ENCODE measurements at regions not wholly inside any gene's neighbourhood (a gene's known extent, or its start where the extent isn't known, plus 50 kb on each side); places are given as distances from the start of the nearest gene placed in this dataset.

DNA sequence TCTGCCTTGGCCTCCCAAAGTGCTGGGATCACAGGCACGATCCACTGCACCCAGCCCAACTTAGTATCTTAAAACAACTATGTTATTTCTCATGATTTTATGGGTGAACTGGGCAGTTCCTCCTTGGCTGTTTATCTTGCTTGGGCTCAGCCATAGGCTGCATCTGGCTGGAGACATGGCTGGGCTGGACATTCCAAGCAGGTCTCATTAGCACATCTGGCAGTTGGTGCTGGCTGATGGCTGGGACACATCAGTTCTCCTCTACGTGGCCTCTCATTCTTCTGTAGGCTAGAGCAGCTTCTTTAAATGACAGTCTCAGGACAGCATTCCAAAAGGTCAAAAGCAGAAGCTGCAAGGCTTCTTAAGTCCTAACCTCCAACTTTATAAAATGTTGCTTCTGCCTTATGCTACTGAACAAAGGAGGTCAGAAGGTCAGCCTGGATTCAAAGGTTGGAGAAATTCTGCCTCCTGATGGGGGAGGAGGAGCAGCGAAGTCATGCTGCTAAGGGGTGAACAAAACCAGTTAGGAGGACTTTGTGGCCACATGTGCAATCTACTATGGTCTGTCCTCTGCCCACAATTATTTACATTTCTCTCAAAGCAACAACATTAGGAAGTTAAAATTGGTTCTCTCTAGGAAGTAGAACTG lies 144.0 kb downstream of the AQP9 start (continued):
- TF ChIP-seq YY1 (IDR thresholded peaks at IDR 0.05; ENCODE audit: low read depth, low read length) (no peak), NFYA (IDR thresholded peaks at IDR 0.05; ENCODE audit: borderline replicate concordance, low read depth, low read length) (no peak), EZH2 (IDR thresholded peaks at IDR 0.05; ENCODE audit: borderline replicate concordance, control insufficient read depth, low read depth, low read length) (no peak)
- TF ChIP-seq, protein P1, sequence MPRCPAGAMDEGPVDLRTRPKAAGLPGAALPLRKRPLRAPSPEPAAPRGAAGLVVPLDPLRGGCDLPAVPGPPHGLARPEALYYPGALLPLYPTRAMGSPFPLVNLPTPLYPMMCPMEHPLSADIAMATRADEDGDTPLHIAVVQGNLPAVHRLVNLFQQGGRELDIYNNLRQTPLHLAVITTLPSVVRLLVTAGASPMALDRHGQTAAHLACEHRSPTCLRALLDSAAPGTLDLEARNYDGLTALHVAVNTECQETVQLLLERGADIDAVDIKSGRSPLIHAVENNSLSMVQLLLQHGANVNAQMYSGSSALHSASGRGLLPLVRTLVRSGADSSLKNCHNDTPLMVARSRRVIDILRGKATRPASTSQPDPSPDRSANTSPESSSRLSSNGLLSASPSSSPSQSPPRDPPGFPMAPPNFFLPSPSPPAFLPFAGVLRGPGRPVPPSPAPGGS (IDR thresholded peaks at IDR 0.05; ENCODE audit: borderline replicate concordance, insufficient read depth, low read depth, low read length, poor library complexity, severe bottlenecking) = no peak
- TF ChIP-seq, protein P2, sequence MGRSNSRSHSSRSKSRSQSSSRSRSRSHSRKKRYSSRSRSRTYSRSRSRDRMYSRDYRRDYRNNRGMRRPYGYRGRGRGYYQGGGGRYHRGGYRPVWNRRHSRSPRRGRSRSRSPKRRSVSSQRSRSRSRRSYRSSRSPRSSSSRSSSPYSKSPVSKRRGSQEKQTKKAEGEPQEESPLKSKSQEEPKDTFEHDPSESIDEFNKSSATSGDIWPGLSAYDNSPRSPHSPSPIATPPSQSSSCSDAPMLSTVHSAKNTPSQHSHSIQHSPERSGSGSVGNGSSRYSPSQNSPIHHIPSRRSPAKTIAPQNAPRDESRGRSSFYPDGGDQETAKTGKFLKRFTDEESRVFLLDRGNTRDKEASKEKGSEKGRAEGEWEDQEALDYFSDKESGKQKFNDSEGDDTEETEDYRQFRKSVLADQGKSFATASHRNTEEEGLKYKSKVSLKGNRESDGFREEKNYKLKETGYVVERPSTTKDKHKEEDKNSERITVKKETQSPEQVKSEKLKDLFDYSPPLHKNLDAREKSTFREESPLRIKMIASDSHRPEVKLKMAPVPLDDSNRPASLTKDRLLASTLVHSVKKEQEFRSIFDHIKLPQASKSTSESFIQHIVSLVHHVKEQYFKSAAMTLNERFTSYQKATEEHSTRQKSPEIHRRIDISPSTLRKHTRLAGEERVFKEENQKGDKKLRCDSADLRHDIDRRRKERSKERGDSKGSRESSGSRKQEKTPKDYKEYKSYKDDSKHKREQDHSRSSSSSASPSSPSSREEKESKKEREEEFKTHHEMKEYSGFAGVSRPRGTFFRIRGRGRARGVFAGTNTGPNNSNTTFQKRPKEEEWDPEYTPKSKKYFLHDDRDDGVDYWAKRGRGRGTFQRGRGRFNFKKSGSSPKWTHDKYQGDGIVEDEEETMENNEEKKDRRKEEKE (IDR thresholded peaks at IDR 0.05) = no peak

DNA sequence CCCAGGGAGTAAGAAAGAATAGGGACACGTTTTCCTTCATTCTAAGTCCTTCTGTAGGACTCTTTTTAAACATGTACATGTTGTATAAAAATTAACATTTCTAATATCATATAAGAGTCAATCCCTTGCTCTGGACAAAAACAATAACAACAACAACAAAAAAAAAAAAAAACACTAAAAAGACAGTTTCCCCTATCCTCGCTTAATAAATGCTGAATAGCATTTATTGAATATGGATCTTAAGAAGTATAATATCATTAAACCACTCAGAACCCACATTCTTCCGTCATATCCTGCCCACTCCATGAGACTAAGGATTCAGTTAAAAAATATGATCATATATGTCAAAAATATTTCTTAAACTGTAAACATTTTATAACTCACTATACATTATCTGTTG lies 145.1 kb downstream of the AQP9 start:
- intact Hi-C loops (cut with micrococcal nuclease; ENCODE audit: unreplicated experiment) (no loop called here), in situ Hi-C loops (cut with MboI) (no loop called here)
- no peak for ATAC-seq
- 60% methylated on average over 3 of the region's 3 CpGs for WGBS (ENCODE audit: insufficient coverage, insufficient replicate concordance, low lambda C conversion rate, missing lambda C conversion rate)
- RAD21 ChIA-PET (ENCODE audit: unreplicated experiment) = no interaction called here
- Histone ChIP-seq H3K36me3 (ENCODE audit: control insufficient read depth in 2 of 2, insufficient read depth in 2 of 2, low read length in 1 of 2) (no peaks in the 10 kb centered on the region), H3K4me1 (ENCODE audit: control insufficient read depth, insufficient read depth, low read length) (no peaks in the 10 kb centered on the region), H3K27me3 (replicated peaks in 1 of 2; ENCODE audit: control insufficient read depth in 2 of 2, insufficient read depth in 2 of 2, low read length in 1 of 2) (no peaks in the 10 kb centered on the region), H3K79me2 (ENCODE audit: control insufficient read depth, insufficient read depth, low read length) (no peaks in the 10 kb centered on the region), H3K4me3 (no peak overlapping the region), H3K27ac (ENCODE audit: control insufficient read depth, insufficient read depth) (no peak overlapping the region), H4K20me1 (ENCODE audit: control insufficient read depth, insufficient read depth) (no peaks in the 10 kb centered on the region), H3K9me3 (replicated peaks; ENCODE audit: control insufficient read depth, insufficient read depth, low read length) (no peaks in the 10 kb centered on the region), H3K9ac (ENCODE audit: control insufficient read depth, insufficient read depth, low read length) (no peak overlapping the region), H2AFZ (ENCODE audit: control insufficient read depth, low read depth, low read length) (no peak overlapping the region), H3K4me2 (ENCODE audit: control insufficient read depth, insufficient read depth) (no peak overlapping the region)
- POLR2A ChIA-PET = no interaction called here
- no TSS peak for BruUV-seq (replicated peaks)
- SMC1A ChIA-PET (ENCODE audit: uncharacterized antibody, unreplicated experiment) = no interaction called here
- DNase-seq (ENCODE audit: low read depth, low spot score) = no peak
- no peak for FAIRE-seq
- CTCF ChIA-PET = no interaction called here
- TF ChIP-seq BACH1 (IDR thresholded peaks at IDR 0.05; ENCODE audit: borderline replicate concordance) = no peak
- TF ChIP-seq, protein P3, sequence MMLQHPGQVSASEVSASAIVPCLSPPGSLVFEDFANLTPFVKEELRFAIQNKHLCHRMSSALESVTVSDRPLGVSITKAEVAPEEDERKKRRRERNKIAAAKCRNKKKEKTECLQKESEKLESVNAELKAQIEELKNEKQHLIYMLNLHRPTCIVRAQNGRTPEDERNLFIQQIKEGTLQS (IDR thresholded peaks at IDR 0.05; ENCODE audit: borderline replicate concordance, extremely low read depth, low read depth, low read length) = no peak
- TF ChIP-seq YY1 (IDR thresholded peaks at IDR 0.05; ENCODE audit: low read depth, low read length) = no peak
- no peak for TF ChIP-seq RAD51 (IDR thresholded peaks at IDR 0.05)
- TF ChIP-seq BHLHE40 (IDR thresholded peaks at IDR 0.05; ENCODE audit: borderline replicate concordance in 1 of 2, low read depth in 2 of 2, low read length in 1 of 2) = no peak
